ENCODE measurements at regions not wholly inside any gene's neighbourhood (a gene's known extent, or its start where the extent isn't known, plus 50 kb on each side); places are given as distances from the start of the nearest gene placed in this dataset.
A peak's percentile ranks its signal among the peaks of the same experiment; 100 is the strongest.

- no peak for TF ChIP-seq CTCF (IDR thresholded peaks at IDR 0.05; ENCODE audit: poor library complexity, severe bottlenecking)
- Histone ChIP-seq H3K27me3 (ENCODE audit: insufficient read depth, poor library complexity, severe bottlenecking) (no peaks in the 10 kb centered on the region), H3K9me3 (ENCODE audit: severe bottlenecking) (no peaks in the 10 kb centered on the region), H3K27ac (ENCODE audit: poor library complexity, severe bottlenecking) (no peak overlapping the region), H3K4me1 (ENCODE audit: insufficient read depth, poor library complexity, severe bottlenecking) (no peaks in the 10 kb centered on the region), H3K4me3 (ENCODE audit: severe bottlenecking) (no peak overlapping the region), H3K36me3 (ENCODE audit: low read depth) (no peaks in the 10 kb centered on the region)
- DNase-seq (ENCODE audit: low spot score) = no peak
- ATAC-seq (ENCODE audit: low read depth) = no peak
These were observed 674.8 kb downstream of the PLPP3 start for GRCh38 chr1:55904541-55904940.

- H3K4me3 ChIP-seq (ENCODE audit: severe bottlenecking) = no peak overlapping the region
- TF ChIP-seq CTCF (IDR thresholded peaks at IDR 0.05; ENCODE audit: poor library complexity, severe bottlenecking) = no peak
- H3K27me3 ChIP-seq (ENCODE audit: insufficient read depth, poor library complexity, severe bottlenecking) = no peaks in the 10 kb centered on the region
- H3K27ac ChIP-seq (ENCODE audit: poor library complexity, severe bottlenecking) = no peak overlapping the region
- ATAC-seq (ENCODE audit: low read depth) (0 out of 3 replicates have a peak, but pooled peaks have one; percentile 52), DNase-seq (ENCODE audit: low spot score) (no peak)
- no peaks in the 10 kb centered on the region for H3K4me1 ChIP-seq (ENCODE audit: insufficient read depth, poor library complexity, severe bottlenecking)
- H3K36me3 ChIP-seq (ENCODE audit: low read depth) = no peaks in the 10 kb centered on the region
- peaks cover 5% of the 10 kb centered on the region for H3K9me3 ChIP-seq (ENCODE audit: severe bottlenecking)
These were observed 681.2 kb downstream of the PLPP3 start for GRCh38 chr1:55898181-55898580.

GRCh38 chr1:55896210-55896609 lies 681.0 kb upstream of the USP24 start:
- Histone ChIP-seq H3K4me1 (ENCODE audit: insufficient read depth, poor library complexity, severe bottlenecking) (no peaks in the 10 kb centered on the region), H3K4me3 (ENCODE audit: severe bottlenecking) (no peak overlapping the region), H3K27me3 (ENCODE audit: insufficient read depth, poor library complexity, severe bottlenecking) (no peaks in the 10 kb centered on the region), H3K36me3 (ENCODE audit: low read depth) (no peaks in the 10 kb centered on the region), H3K9me3 (ENCODE audit: severe bottlenecking) (peaks cover 5% of the 10 kb centered on the region), H3K27ac (ENCODE audit: poor library complexity, severe bottlenecking) (no peak overlapping the region)
- no peak for TF ChIP-seq CTCF (IDR thresholded peaks at IDR 0.05; ENCODE audit: poor library complexity, severe bottlenecking)
- DNase-seq (ENCODE audit: low spot score) = no peak
- ATAC-seq (ENCODE audit: low read depth) = no peak

- H3K9me3 ChIP-seq (ENCODE audit: severe bottlenecking) = peaks cover 5% of the 10 kb centered on the region
- H3K4me3 ChIP-seq (ENCODE audit: severe bottlenecking) = no peak overlapping the region
- no peaks in the 10 kb centered on the region for H3K27me3 ChIP-seq (ENCODE audit: insufficient read depth, poor library complexity, severe bottlenecking)
- DNase-seq (ENCODE audit: low spot score) (no peak), ATAC-seq (ENCODE audit: low read depth) (no peak)
- no peak overlapping the region for H3K27ac ChIP-seq (ENCODE audit: poor library complexity, severe bottlenecking)
- H3K36me3 ChIP-seq (ENCODE audit: low read depth) = no peaks in the 10 kb centered on the region
- no peak for TF ChIP-seq CTCF (IDR thresholded peaks at IDR 0.05; ENCODE audit: poor library complexity, severe bottlenecking)
- no peaks in the 10 kb centered on the region for H3K4me1 ChIP-seq (ENCODE audit: insufficient read depth, poor library complexity, severe bottlenecking)
These were observed 679.4 kb upstream of the USP24 start for GRCh38 chr1:55894521-55894920.

- ATAC-seq (ENCODE audit: low read depth) (peak; percentile 66), DNase-seq (ENCODE audit: low spot score) (no peak)
- peak; percentile 50 for TF ChIP-seq CTCF (IDR thresholded peaks at IDR 0.05; ENCODE audit: poor library complexity, severe bottlenecking)
- Histone ChIP-seq H3K36me3 (ENCODE audit: low read depth) (no peaks in the 10 kb centered on the region), H3K27ac (ENCODE audit: poor library complexity, severe bottlenecking) (no peak overlapping the region), H3K27me3 (ENCODE audit: insufficient read depth, poor library complexity, severe bottlenecking) (no peaks in the 10 kb centered on the region), H3K9me3 (ENCODE audit: severe bottlenecking) (peaks cover 5% of the 10 kb centered on the region), H3K4me1 (ENCODE audit: insufficient read depth, poor library complexity, severe bottlenecking) (no peaks in the 10 kb centered on the region), H3K4me3 (ENCODE audit: severe bottlenecking) (no peak overlapping the region)
These were observed 678.0 kb upstream of the USP24 start for GRCh38 chr1:55893155-55893554.

Measured in RWPE2 (cell line).